Keratinocyte (primary cell): ENCODE measurements at regions not wholly inside any gene's neighbourhood (a gene's known extent, or its start where the extent isn't known, plus 50 kb on each side); places are given as distances from the start of the nearest gene placed in this dataset.

ENCODE experiments used
- EZH2 ChIP-seq: IDR thresholded peaks from one replicate; pipeline ENCODE4 v1.6.1; 2012; ENCODE audit warnings: inconsistent platforms, mild to moderate bottlenecking, low read length, moderate library complexity
- TF ChIP-seq, protein P1 (sequence below), 3 experiments: IDR thresholded peaks in 1 of 3; conservative IDR thresholded peaks in 1 of 3; optimal IDR thresholded peaks in 1 of 3; 2 replicates in 2 of 3; 3 replicates in 1 of 3; pipeline versions ENCODE3 to v1.5.1; 2011; ENCODE audit warnings: low read length in 3 of 3, mild to moderate bottlenecking in 3 of 3, moderate library complexity in 2 of 3, control low read depth in 1 of 3, inconsistent platforms in 1 of 3; ENCODE audit not compliant: insufficient read depth in 2 of 3; ENCODE audit errors: extremely low read depth in 1 of 3

DNA sequence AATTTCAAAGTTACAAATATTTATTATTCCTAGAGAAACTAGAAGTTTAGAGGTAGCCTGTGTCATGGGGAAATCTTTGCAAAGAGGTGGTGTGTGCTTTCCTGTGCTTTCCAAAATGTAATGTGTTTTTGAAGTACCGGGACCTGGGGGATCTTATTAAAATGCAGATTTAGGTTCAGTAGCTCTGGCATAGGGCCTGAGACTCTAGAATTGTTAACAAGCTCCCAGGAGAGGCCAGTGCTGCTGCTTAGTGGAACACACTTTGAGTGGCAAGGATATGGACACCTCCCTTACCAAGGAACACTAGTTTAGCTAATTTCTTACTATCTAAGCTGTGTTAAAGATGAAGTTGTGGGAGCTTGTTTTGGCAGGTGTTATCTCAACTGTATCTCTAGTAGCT, 428.9 kb downstream of the VGLL3 start:
- TF ChIP-seq, protein P1, sequence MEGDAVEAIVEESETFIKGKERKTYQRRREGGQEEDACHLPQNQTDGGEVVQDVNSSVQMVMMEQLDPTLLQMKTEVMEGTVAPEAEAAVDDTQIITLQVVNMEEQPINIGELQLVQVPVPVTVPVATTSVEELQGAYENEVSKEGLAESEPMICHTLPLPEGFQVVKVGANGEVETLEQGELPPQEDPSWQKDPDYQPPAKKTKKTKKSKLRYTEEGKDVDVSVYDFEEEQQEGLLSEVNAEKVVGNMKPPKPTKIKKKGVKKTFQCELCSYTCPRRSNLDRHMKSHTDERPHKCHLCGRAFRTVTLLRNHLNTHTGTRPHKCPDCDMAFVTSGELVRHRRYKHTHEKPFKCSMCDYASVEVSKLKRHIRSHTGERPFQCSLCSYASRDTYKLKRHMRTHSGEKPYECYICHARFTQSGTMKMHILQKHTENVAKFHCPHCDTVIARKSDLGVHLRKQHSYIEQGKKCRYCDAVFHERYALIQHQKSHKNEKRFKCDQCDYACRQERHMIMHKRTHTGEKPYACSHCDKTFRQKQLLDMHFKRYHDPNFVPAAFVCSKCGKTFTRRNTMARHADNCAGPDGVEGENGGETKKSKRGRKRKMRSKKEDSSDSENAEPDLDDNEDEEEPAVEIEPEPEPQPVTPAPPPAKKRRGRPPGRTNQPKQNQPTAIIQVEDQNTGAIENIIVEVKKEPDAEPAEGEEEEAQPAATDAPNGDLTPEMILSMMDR (optimal IDR thresholded peaks at IDR 0.05 in 1 of 3, IDR thresholded peaks at IDR 0.05 in 1 of 3, conservative IDR thresholded peaks at IDR 0.05 in 1 of 3; ENCODE audit: extremely low read depth in 1 of 3, insufficient read depth in 2 of 3, low read length in 3 of 3) = no peak
- TF ChIP-seq EZH2 = no peak
